ENCODE measurements at regions not wholly inside any gene's neighbourhood (a gene's known extent, or its start where the extent isn't known, plus 50 kb on each side); places are given as distances from the start of the nearest gene placed in this dataset.

DNA sequence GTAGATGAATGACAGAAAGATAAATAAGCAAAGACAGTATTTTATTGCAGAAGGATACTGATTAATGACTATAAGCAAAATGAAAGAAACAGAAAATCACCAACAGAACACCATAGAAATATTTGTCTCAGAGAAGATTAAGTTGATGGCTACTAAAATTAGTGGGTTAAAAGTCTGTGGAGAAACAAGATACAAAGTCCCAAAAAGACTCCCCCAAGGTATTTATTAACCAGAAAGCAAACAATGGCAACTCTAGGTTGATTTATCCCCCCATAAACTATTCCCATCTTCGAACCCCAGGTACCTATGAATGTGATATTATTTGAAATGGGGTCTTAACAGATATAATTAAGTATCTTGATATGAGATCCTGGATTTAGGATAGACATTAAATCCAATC lies 1104.5 kb upstream of the PHF14 start:
- intact Hi-C loops (cut with DNase I), result no loop called here
- DNase-seq (ENCODE audit: missing footprints), result no peak
- ATAC-seq, result no peak

DNA sequence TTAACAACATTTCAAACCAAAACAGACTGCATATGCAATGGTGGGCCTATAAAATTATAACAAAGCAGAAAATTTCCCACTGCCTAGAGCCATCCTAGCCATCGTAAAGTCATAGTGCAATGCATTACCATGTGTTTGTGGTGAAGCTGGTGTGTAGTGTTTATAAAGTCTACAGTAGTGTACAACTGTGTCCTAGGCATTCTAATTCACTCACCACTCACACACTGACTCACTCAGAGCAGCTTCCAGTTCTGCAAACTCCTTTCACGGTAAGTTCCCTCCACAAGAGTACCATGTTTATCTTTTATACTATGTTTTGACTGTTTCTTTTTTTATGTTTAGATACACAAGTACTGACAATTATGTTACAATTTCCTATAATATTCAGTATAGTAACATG lies 1104.1 kb upstream of the PHF14 start:
- ATAC-seq, result no peak
- intact Hi-C loops (cut with DNase I), result no loop called here
- DNase-seq (ENCODE audit: missing footprints), result no peak

DNA sequence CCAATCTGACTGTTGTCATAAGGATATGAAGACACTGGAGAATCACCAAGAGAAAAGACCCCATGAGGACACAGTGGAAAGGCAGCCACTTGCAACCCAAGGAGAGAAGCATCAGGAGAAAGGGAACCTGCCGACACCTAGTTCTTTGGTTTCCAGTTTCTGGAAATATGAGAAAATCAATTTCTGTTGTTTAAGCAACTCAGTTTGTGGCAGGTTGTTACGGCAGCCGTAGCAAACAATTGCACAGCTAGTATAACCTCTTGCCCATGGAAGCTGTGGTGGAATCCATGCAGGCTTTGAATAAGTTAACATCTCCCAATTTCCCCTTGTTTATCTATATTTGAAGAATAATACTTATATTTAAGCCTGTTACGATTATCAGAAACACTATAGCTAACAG lies 1103.0 kb upstream of the PHF14 start:
- no peak for ATAC-seq
- intact Hi-C loops (cut with DNase I), result no loop called here

DNA sequence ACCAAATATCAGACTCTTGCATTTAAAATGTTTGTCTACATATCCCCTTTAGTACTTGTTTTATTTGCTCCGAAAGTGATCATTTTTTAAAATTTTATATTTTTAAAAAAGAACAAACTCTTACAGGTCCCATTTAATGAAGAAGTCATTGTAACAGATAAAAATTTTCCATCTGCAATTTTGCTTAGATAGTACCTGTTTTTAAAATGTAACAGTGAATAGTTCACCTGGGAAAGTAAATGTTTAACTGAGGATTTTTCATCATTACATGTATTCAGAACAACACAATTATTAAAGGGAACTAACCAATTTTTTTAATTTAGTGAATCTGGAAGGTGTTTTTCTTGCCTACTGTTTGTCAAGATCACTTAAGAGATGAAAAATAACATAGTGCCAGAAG lies 1099.5 kb upstream of the PHF14 start:
- DNase-seq (ENCODE audit: missing footprints) (no peak), ATAC-seq (no peak)
- intact Hi-C loops (cut with DNase I), result no loop called here

More for the DNA sequence above, 1103.0 kb upstream of the PHF14 start:
- no peak for DNase-seq (ENCODE audit: missing footprints)

DNA sequence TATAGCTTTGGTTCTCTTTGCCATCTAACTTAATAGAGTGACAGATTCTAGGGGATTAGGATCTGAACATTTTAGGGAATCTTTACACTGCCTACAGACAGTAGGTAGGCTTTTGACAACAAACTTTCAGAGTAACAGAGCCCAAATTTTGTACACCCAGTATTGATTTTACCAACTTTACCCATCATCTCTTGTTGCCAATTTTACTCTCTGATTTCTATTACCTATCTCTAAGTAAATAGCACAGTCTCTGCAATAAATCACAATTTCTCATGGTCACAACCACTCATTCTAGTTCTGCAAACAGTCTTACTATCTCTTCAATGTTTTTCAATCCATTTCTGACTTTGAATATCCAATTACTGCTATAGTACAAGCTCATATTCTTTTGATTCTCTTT lies 1097.6 kb upstream of the PHF14 start:
- DNase-seq (ENCODE audit: missing footprints) (no peak), ATAC-seq (no peak)
- intact Hi-C loops (cut with DNase I), result no loop called here

DNA sequence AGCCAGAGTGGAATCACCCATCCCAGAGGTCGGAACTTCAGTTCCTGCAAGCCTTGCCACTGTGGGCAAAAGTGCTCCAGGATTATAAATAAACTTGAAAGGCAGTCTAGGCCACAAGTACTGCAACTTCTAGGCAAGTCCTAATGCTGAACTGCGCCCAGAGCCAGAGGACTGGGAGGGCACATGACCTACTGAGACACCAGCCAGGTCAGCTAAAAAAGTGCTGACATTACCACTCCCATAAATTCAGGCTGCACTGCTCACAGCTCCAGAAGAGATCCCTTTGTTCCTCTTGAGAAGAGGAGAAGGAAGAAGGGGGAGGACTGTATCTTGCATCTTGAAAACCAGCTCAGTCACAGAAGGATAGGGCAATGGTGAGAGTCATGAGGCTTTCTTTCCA lies 1084.1 kb upstream of the PHF14 start:
- DNase-seq (ENCODE audit: missing footprints), result no peak
- intact Hi-C loops (cut with DNase I), result no loop called here
- ATAC-seq, result no peak

DNA sequence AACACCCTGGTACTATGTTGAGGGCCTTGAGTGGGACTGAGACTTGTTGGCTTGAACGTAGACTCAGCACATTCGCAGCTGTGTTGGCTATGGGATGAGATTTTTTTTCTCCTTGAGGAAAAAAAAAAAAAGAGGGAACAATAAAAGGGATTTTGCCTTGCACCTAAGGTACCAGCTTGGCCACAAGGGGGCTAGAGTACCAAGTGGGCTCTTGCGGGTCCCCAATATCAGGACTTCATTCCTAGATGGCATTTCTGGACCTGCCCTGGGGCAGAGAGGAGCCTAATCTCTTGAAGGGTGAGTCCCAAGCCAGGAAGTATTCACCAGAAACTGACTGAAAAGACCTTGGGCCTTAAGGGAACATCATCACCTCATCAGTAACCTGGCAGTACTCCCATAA lies 1083.6 kb upstream of the PHF14 start:
- DNase-seq (ENCODE audit: missing footprints) (no peak), ATAC-seq (no peak)
- intact Hi-C loops (cut with DNase I), result no loop called here

DNA sequence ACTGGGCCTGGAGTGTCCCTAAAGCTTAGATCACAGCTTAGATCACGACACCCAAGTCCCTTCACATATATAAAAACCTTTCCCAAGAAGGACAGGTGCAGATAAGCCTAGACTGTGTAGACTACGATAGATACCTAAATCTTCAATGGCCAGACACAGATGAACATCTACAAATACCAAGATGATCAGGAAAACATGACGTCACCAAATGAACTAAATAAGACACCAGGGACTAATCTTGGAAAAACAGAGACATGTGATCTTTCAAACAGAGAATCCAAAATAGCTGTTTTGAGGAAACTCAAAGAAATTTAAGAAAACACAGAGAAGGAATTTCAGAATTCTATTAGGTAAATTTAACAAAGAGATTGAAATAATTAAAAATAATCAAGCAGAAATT lies 1082.6 kb upstream of the PHF14 start:
- intact Hi-C loops (cut with DNase I), result no loop called here
- ATAC-seq (no peak), DNase-seq (ENCODE audit: missing footprints) (no peak)

DNA sequence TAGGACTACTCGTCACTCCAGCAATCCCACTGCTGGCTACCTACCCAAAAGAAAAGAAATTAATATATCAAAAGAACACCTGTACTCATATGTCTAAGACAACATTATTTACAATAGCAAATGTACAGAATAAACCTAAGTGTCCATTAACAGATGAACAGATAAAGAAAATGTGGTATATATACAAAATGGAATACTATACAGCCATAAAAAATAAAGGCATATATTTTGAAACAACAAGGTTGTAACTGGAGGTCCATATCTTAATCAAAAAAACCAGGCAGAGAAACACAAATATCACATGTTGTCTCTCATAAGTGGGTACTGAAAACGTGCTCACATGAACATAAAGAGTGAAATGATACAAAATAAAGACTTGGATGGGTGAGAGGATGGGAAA lies 1073.3 kb upstream of the PHF14 start:
- ATAC-seq, result no peak
- DNase-seq (ENCODE audit: missing footprints), result no peak
- intact Hi-C loops (cut with DNase I), result no loop called here

DNA sequence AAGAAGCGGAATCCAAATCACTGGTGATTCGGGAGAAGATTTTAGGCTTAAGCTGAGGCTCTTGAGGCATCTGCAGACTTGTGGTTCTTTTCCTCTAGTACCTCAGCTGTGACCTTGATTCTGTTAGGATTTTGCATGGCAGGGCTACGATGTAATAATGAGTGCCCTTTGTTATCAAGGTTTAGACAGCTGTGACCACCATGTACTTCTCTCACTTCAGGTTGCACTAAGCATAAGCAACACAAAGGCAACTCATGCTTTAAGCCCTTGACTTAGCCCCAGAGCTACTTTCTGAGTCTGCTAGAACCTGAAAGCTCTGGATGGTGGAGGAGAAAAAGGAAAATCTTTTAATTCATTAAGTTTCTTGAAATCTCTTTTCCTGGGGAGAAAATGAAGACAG lies 1052.3 kb upstream of the PHF14 start:
- DNase-seq (ENCODE audit: missing footprints) (no peak), ATAC-seq (no peak)
- intact Hi-C loops (cut with DNase I), result no loop called here

DNA sequence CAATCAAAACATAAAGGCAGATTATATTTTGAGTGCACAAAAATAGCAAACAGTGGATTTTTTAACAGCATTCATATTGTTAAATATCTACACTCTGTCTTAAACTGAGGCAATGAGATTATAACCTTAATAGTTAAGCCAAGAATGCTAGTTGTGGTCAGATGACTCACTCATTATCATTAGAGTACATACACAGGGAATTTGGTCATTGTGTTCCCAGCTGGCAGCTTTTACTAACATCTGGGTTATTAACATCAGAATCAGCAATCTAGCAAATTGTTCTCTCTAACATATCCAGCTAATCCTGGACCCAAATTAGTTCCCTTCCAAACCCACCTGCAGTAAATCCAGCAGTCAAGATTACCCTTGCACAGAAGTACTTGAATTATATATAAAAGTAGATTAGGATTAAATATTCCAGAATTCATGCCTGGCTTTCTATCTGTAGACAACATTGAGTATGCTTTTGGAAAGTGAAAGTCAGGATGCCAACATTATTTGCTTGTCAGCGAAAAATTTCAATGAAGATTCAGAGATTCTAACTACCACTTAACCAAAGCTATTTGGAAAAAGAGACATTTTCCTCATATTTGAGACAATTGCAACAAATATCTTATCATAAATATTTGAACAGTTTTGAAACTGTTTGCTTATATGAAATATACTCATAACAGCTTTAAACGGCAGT lies 1035.6 kb upstream of the PHF14 start:
- intact Hi-C loops (cut with DNase I), result no loop called here
- ATAC-seq (no peak), DNase-seq (ENCODE audit: missing footprints) (no peak)

DNA sequence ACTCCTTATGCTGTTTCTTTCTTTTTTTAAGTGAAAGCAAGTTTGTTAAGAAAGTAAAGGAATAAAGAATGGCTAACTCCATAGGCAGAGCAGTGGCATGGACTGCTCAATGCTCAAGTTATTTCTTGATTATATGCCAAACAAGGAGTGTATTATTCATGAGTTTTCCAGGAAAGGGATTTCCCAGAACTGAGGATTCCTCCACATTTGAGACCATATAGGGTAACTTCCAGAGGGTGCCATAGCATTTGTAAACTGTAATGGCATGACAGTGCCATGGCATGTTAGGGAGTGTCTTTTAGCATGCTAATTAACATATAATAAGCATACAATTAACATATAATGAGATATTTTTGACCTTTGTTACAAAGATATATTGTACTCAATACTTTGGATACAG lies 1034.5 kb upstream of the PHF14 start:
- intact Hi-C loops (cut with DNase I), result no loop called here
- ATAC-seq (no peak), DNase-seq (ENCODE audit: missing footprints) (no peak)

DNA sequence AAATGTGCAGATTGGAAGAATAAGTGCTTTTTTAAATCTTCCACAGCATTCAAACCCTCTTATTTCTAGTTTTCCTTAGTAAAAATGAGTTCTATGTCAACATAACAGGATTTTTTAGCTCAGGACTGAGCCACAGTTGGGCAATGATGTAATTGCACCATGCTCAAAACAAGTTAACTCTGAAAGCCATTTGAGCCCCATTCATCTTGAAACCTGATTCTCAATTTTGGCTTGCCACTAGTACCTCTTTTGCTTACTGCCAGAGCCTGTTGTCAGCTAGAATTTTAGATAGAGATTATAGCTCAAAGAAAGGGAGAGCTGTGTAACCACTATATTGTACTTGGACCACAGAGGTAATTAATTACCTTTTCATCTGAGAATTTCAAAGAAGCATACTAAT lies 1028.5 kb upstream of the PHF14 start:
- DNase-seq (ENCODE audit: missing footprints) (no peak), ATAC-seq (no peak)
- intact Hi-C loops (cut with DNase I), result no loop called here

DNA sequence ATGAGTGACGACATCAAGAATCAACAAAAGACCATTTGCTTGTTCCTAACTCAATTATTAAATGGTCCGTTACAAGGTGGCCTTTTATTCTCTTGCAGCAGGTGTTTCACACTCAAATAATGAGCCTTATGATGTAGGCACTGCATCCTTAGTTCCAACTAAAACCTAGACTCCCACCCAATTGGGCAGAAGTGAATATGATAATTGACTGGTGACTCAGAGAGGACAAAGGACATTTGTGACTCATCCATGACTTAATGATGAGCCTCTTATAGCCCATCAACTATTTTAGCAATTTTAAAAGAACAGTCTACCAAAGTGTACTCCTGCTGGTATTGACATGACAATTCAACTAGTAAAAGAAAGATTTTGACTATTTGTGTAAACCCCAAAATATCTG lies 1027.8 kb upstream of the PHF14 start:
- DNase-seq (ENCODE audit: missing footprints) (no peak), ATAC-seq (no peak)
- intact Hi-C loops (cut with DNase I), result no loop called here

DNA sequence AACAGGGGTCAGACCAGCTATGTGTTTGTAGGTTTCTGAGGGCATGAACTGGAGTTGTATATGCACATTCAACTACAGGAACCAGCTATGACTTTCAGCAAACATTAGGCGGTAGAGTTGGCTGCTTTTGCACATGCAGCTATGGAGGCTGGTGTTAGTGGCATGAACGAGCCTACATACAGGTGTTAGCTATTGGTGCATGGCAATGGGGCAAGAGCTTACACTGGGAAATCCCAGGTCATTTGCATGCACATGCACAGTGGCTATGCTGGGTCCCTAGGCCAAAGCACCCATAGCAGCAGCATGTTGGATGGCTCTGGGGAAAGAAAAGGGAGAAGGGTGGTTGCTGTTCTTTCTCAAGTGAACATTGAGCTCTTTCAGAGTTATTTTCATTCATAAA lies 1018.5 kb upstream of the PHF14 start:
- ATAC-seq, result no peak

DNA sequence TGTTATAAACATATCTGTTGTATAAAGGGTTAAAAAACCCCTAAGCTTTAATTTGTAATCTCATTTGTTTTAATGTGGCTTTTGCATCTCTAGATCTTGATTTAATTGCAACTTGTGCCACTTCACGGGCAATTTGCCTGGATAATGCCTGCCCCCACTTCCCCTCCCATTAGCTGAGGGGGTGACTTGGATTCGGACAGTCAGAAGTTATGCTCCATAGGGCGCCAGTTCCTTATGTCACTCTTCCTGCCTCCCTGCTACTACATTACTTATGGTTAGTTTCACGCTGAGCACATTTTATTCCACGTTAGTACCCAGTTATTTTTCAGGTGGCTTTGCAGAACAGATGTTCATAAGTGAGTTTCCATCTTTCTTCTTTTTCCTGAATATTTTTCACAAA lies 1015.2 kb upstream of the PHF14 start:
- DNase-seq (ENCODE audit: missing footprints) (no peak), ATAC-seq (no peak)
- intact Hi-C loops (cut with DNase I), result no loop called here

More for the DNA sequence above, 1018.5 kb upstream of the PHF14 start:
- DNase-seq (ENCODE audit: missing footprints), result no peak
- intact Hi-C loops (cut with DNase I), result no loop called here

DNA sequence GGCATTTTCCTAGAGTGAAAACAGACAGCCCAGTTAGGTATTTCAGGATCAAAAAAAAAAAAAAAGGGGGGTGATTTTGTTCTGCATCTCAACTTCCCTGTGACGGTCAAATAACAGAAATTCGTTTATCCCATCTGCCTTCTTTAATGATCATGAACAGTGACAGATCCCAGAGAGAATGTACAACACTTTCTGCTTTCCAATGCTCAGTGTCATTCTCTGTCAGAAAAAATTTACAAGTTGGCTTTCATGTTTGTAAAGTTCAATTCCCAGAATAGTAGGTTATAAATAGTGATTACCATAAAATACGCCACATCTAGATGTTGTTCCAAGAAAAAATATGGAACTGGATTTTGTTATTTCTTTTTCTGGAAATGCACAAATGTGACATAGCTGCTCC lies 1013.2 kb upstream of the PHF14 start:
- DNase-seq (ENCODE audit: missing footprints) (no peak), ATAC-seq (no peak)
- intact Hi-C loops (cut with DNase I), result no loop called here

DNA sequence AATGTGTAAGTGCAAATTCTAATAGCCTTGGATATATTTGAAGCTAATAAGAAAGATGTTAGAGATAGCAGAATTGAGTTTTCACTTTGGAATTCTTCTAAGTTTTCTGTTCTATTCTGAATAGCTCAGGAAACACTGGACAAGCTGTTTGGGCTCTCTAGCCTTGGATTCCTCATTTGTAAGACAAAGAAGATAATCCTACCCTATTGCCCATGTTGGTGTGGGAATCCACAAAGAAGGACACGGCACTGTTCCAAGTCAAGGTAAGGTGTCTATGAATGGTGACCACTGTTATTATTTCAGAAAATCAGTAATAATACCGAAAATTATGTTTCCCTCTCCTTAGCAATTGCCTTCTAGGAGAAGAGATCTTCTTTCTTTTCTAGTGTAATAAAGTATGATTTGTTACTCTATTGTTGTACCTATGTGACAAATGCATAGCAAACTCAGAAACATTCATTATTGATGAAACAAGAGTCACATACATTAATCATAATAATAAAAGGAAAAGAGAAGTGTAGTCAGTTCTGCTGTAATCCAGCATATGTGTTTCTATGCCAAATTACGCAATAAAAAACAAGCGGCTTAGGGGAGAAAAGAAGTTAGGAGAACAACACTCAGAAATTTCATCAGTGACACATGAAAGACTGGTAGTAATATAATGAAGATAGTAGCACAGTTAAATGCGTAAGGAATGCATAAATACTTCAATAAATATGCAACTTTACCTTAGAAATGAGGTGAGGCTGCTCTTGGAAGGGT lies 1012.3 kb upstream of the PHF14 start:
- ATAC-seq, result no peak
- intact Hi-C loops (cut with DNase I), result no loop called here
- no peak for DNase-seq (ENCODE audit: missing footprints)

DNA sequence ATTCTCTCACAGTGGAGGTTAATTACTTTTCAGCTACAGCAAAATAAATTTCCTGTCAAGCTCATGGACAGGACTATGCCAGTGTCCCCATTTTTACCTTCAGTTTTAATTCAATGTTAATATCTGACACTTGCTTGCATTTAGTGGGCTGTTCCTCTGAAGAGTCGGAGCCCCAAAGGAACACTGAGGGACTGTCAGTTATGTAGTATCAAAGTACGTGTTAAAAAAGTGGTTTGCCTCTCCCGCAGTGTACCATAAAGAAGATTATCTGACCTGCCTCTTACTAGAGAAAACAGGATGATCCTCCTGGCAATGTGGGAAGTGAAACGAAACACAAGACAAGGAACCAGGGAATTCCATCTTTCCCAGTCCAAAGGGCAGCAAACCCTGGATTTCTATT lies 1010.9 kb upstream of the PHF14 start:
- DNase-seq (ENCODE audit: missing footprints), result no peak
- intact Hi-C loops (cut with DNase I), result no loop called here
- no peak for ATAC-seq

DNA sequence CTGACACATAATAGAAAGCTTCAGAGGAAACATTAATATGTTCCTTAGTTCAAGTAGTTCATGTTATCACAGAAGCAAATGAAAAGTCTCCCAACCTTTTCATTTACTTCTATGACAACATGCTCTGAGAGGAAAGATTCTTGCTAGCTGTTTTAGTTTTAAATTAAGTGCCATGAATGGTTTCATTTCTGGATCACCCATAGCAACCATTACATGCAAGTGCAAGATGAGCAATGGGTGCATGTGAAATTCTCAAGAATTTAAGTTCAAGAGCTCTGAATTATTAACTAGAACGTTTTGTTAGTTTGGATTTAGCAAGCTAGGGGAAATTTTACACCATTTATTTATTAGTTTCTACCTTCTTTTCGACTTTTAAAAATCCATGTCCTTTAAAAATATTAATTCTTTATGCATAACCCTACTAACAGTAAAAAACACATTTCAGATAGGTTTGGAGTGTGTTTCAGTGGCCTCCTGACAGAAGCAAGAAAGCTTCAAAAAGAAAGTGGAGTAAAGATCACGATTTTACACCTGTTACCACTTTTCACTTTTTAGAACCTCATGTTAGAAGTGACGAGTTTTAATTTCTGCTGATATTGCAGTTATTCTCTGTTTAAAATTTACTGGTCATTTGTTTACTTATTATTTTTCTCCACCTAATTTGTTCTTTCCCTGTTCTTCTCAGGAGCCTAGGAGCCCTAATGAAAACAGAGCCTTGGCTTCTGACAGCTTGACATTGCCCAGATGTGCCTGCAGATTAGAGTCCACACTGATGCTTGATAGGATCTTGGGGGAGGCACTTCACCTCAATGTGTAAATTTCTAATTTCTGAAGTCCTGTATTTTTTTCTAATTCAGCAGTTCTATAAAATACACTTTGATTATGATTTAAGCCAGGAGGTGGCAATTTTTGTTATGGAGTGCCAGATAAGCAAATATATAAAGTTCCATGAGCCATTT lies 995.3 kb upstream of the PHF14 start:
- ATAC-seq (no peak), DNase-seq (ENCODE audit: missing footprints) (no peak)
- intact Hi-C loops (cut with DNase I), result no loop called here
